GM19395 (cell line): ENCODE measurements at regions not wholly inside any gene's neighbourhood (a gene's known extent, or its start where the extent isn't known, plus 50 kb on each side); places are given as distances from the start of the nearest gene placed in this dataset.
"Not testable (repeated sequence)": the region's sequence is repeated elsewhere in the genome, so short reads cannot be mapped to it uniquely, and the experiment has no call there.

ENCODE experiments used
- ATAC-seq: cut with Tn5 transposase; IDR thresholded peaks from one replicate; pipeline ENCODE4 v1.9.1; 2021; ENCODE audit warnings: mild to moderate bottlenecking, moderate library complexity; ENCODE audit not compliant: unreplicated experiment

GRCh38 chrX:78603908-78604307, 55.2 kb downstream of the RTL3 start:
- no peak for ATAC-seq

- ATAC-seq: no peak
These were observed 63.1 kb downstream of the RTL3 start for GRCh38 chrX:78595901-78596502.

- no peak for ATAC-seq
These were observed 65.4 kb downstream of the RTL3 start for GRCh38 chrX:78593701-78594100.

GRCh38 chrX:78592030-78592429, 67.1 kb downstream of the RTL3 start:
- ATAC-seq: no peak

GRCh38 chrX:78574306-78574705, 84.8 kb downstream of the RTL3 start:
- no peak for ATAC-seq

GRCh38 chrX:78573630-78574029, 85.5 kb downstream of the RTL3 start:
- no peak for ATAC-seq

- no peak for ATAC-seq
These were observed 87.3 kb downstream of the RTL3 start for GRCh38 chrX:78571849-78572248.

GRCh38 chrX:78555401-78555980, 103.6 kb downstream of the RTL3 start:
- no peak for ATAC-seq

- ATAC-seq: not testable (repeated sequence)
These were observed 106.5 kb downstream of the RTL3 start for GRCh38 chrX:78552628-78553027.

GRCh38 chrX:78548012-78548411, 111.1 kb downstream of the RTL3 start:
- no peak for ATAC-seq

GRCh38 chrX:78545233-78545632, 113.9 kb downstream of the RTL3 start:
- ATAC-seq: no peak

GRCh38 chrX:78543281-78543680, 115.8 kb downstream of the RTL3 start:
- no peak for ATAC-seq

- no peak for ATAC-seq
These were observed 119.0 kb downstream of the RTL3 start for GRCh38 chrX:78540171-78540570.

- ATAC-seq: no peak
These were observed 124.9 kb downstream of the RTL3 start for GRCh38 chrX:78534221-78534620.

GRCh38 chrX:78532363-78532762, 126.8 kb downstream of the RTL3 start:
- no peak for ATAC-seq

- ATAC-seq: no peak
These were observed 131.3 kb downstream of the RTL3 start for GRCh38 chrX:78527818-78528217.

- ATAC-seq: no peak
These were observed 131.9 kb downstream of the RTL3 start for GRCh38 chrX:78527263-78527662.

GRCh38 chrX:78522601-78523000, 136.5 kb downstream of the RTL3 start:
- no peak for ATAC-seq

- ATAC-seq: peak; percentile 76
These were observed 142.0 kb downstream of the RTL3 start for GRCh38 chrX:78517124-78517523.

- no peak for ATAC-seq
These were observed 144.3 kb downstream of the RTL3 start for GRCh38 chrX:78514852-78515251.

- ATAC-seq: no peak
These were observed 145.0 kb downstream of the RTL3 start for GRCh38 chrX:78513971-78514738.

- peak; percentile 58 for ATAC-seq
These were observed 152.9 kb downstream of the RTL3 start for GRCh38 chrX:78506248-78506647.
